ENCODE measurements at regions not wholly inside any gene's neighbourhood (a gene's known extent, or its start where the extent isn't known, plus 50 kb on each side); places are given as distances from the start of the nearest gene placed in this dataset.

- Mint-ChIP-seq H3K27ac (no peak overlapping the region), H3K9me3 (no peaks in the 10 kb centered on the region), H3K36me3 (ENCODE audit: low read depth) (no peaks in the 10 kb centered on the region), H3K4me1 (peaks cover 5% of the 10 kb centered on the region), H3K4me3 (no peak overlapping the region), H3K27me3 (peaks cover 37% of the 10 kb centered on the region)
- no peak for DNase-seq
- POLR2A ChIA-PET, result no interaction called here
- CTCF ChIA-PET, result no interaction called here
These were observed 139.9 kb upstream of the PITRM1 start for GRCh38 chr10:3312403-3312940.

GRCh38 chr10:3310016-3310784, 137.6 kb upstream of the PITRM1 start:
- DNase-seq, result no peak
- CTCF ChIA-PET, result no interaction called here
- Mint-ChIP-seq H3K9me3 (no peaks in the 10 kb centered on the region), H3K4me1 (peaks cover 5% of the 10 kb centered on the region), H3K4me3 (no peak overlapping the region), H3K27ac (no peak overlapping the region), H3K36me3 (ENCODE audit: low read depth) (no peaks in the 10 kb centered on the region), H3K27me3 (peaks cover 47% of the 10 kb centered on the region)
- POLR2A ChIA-PET, result no interaction called here

DNA sequence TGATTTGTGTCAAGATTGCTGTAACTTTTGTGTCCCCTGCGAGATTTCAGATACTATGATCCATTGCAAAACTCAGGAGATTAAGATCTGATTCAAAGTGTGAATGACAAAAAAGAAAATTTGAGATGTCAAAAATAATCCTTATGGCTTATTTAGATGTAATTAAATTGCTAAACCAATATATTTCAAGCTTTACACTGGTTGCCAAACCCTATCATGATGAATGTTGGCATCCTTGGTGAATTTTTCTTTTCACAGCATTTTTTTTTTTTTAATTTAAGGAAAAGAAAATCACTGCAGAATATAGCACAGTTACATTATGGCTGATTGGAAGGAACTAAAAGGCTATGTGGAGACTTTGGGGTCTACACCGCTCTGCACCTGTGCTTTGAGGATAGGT, 133.5 kb upstream of the PITRM1 start:
- H3K4me1 Mint-ChIP-seq, result no peaks in the 10 kb centered on the region
- no peak overlapping the region for H3K4me3 Mint-ChIP-seq
- peaks cover 31% of the 10 kb centered on the region for H3K27me3 Mint-ChIP-seq
- H3K9me3 Mint-ChIP-seq, result no peaks in the 10 kb centered on the region
- CTCF ChIA-PET, result no interaction called here
- no peak overlapping the region for H3K27ac Mint-ChIP-seq
- no peak for DNase-seq
- no peaks in the 10 kb centered on the region for H3K36me3 Mint-ChIP-seq (ENCODE audit: low read depth)
- POLR2A ChIA-PET, result no interaction called here

GRCh38 chr10:3295582-3296151, 123.1 kb upstream of the PITRM1 start:
- DNase-seq, result no peak
- Mint-ChIP-seq H3K27me3 (peaks cover 14% of the 10 kb centered on the region), H3K4me3 (no peak overlapping the region), H3K27ac (no peak overlapping the region), H3K36me3 (ENCODE audit: low read depth) (no peaks in the 10 kb centered on the region), H3K4me1 (no peaks in the 10 kb centered on the region), H3K9me3 (no peaks in the 10 kb centered on the region)
- POLR2A ChIA-PET, result no interaction called here
- CTCF ChIA-PET, result no interaction called here

- Mint-ChIP-seq H3K4me3 (no peak overlapping the region), H3K9me3 (no peaks in the 10 kb centered on the region), H3K4me1 (no peaks in the 10 kb centered on the region), H3K27me3 (peaks cover 12% of the 10 kb centered on the region), H3K27ac (no peak overlapping the region), H3K36me3 (ENCODE audit: low read depth) (no peaks in the 10 kb centered on the region)
- no peak for DNase-seq
- ChIA-PET POLR2A (no interaction called here), CTCF (no interaction called here)
These were observed 122.5 kb upstream of the PITRM1 start for GRCh38 chr10:3294919-3295581.

- no peak overlapping the region for H3K4me3 Mint-ChIP-seq
- H3K36me3 Mint-ChIP-seq (ENCODE audit: low read depth), result no peaks in the 10 kb centered on the region
- H3K4me1 Mint-ChIP-seq, result no peaks in the 10 kb centered on the region
- no peaks in the 10 kb centered on the region for H3K9me3 Mint-ChIP-seq
- peaks cover 12% of the 10 kb centered on the region for H3K27me3 Mint-ChIP-seq
- DNase-seq, result no peak
- CTCF ChIA-PET, result no interaction called here
- no peak overlapping the region for H3K27ac Mint-ChIP-seq
- POLR2A ChIA-PET, result no interaction called here
These were observed 121.2 kb upstream of the PITRM1 start for GRCh38 chr10:3293581-3294431.

- ChIA-PET CTCF (interaction anchor here (0.6 kb wide), 1 partner anchor 651 kb away, joined by 3 read pairs; no protein-coding TSS in a partner anchor), POLR2A (no interaction called here)
- no peak for DNase-seq
- H3K9me3 Mint-ChIP-seq, result no peaks in the 10 kb centered on the region
- H3K27me3 Mint-ChIP-seq, result peaks cover 12% of the 10 kb centered on the region
- no peaks in the 10 kb centered on the region for H3K36me3 Mint-ChIP-seq (ENCODE audit: low read depth)
- no peaks in the 10 kb centered on the region for H3K4me1 Mint-ChIP-seq
- no peak overlapping the region for H3K4me3 Mint-ChIP-seq
- H3K27ac Mint-ChIP-seq, result no peak overlapping the region
These were observed 120.1 kb upstream of the PITRM1 start for GRCh38 chr10:3292636-3293035.

GRCh38 chr10:3290550-3290949, 118.0 kb upstream of the PITRM1 start:
- ChIA-PET POLR2A (no interaction called here), CTCF (no interaction called here)
- H3K36me3 Mint-ChIP-seq (ENCODE audit: low read depth), result no peaks in the 10 kb centered on the region
- no peak overlapping the region for H3K27ac Mint-ChIP-seq
- no peaks in the 10 kb centered on the region for H3K4me1 Mint-ChIP-seq
- no peak overlapping the region for H3K4me3 Mint-ChIP-seq
- H3K9me3 Mint-ChIP-seq, result no peaks in the 10 kb centered on the region
- no peak for DNase-seq
- H3K27me3 Mint-ChIP-seq, result peaks cover 10% of the 10 kb centered on the region

- Mint-ChIP-seq H3K9me3 (no peaks in the 10 kb centered on the region), H3K4me1 (no peaks in the 10 kb centered on the region), H3K27ac (no peak overlapping the region), H3K27me3 (peaks cover 9% of the 10 kb centered on the region), H3K36me3 (ENCODE audit: low read depth) (no peaks in the 10 kb centered on the region), H3K4me3 (no peak overlapping the region)
- ChIA-PET POLR2A (no interaction called here), CTCF (no interaction called here)
- no peak for DNase-seq
These were observed 115.2 kb upstream of the PITRM1 start for GRCh38 chr10:3287572-3288445.

GRCh38 chr10:3282674-3283017, 110.1 kb upstream of the PITRM1 start:
- DNase-seq, result no peak
- POLR2A ChIA-PET, result no interaction called here
- CTCF ChIA-PET, result no interaction called here

DNA sequence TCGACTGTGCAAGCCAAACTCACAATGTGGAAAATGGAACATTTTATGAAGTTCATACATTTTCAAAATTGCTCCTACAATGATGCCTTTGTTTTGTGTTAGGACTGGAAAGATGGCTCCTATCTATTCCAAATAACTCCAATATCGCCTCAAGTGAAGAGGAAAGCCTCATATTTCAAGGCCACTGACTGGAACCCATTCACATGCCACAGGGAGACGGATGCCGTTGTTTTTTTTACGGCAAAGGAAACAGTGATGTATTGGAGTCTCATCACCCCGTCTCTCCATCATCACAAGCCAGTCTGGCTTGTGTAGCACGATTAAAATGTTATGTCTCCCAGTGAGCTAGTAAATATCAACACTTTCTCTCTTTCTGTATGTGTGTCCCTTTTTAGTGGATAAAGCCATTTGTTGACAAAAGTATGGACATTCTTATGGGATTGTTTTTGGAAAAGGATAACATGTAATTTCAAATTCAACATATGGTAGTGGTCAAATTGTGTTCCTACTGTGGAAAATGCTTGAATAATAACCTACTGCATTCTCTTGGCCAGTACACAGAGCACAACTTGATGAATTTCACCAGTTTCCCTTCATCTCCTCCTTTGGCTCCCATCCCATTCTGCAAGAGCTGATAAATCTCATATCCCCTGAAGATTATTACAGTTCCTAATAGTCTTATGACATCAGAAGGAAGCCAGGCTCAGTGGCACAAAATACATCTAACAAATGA, 109.5 kb upstream of the PITRM1 start:
- Mint-ChIP-seq H3K27me3 (peaks cover 20% of the 10 kb centered on the region), H3K4me3 (no peak overlapping the region), H3K27ac (no peak overlapping the region), H3K36me3 (ENCODE audit: low read depth) (no peaks in the 10 kb centered on the region), H3K9me3 (no peaks in the 10 kb centered on the region), H3K4me1 (no peaks in the 10 kb centered on the region)
- CTCF ChIA-PET, result no interaction called here
- no peak for DNase-seq
- POLR2A ChIA-PET, result no interaction called here

More at GRCh38 chr10:3282674-3283017, 110.1 kb upstream of the PITRM1 start:
- no peaks in the 10 kb centered on the region for H3K9me3 Mint-ChIP-seq
- H3K27ac Mint-ChIP-seq, result no peak overlapping the region
- peaks cover 16% of the 10 kb centered on the region for H3K27me3 Mint-ChIP-seq
- no peak overlapping the region for H3K4me3 Mint-ChIP-seq
- no peaks in the 10 kb centered on the region for H3K4me1 Mint-ChIP-seq
- no peaks in the 10 kb centered on the region for H3K36me3 Mint-ChIP-seq (ENCODE audit: low read depth)

- POLR2A ChIA-PET, result no interaction called here
- CTCF ChIA-PET, result no interaction called here
- Mint-ChIP-seq H3K27ac (no peak overlapping the region), H3K36me3 (ENCODE audit: low read depth) (no peaks in the 10 kb centered on the region), H3K4me3 (no peak overlapping the region), H3K4me1 (no peaks in the 10 kb centered on the region), H3K27me3 (peaks cover 24% of the 10 kb centered on the region), H3K9me3 (no peaks in the 10 kb centered on the region)
- DNase-seq, result no peak
These were observed 106.2 kb upstream of the PITRM1 start for GRCh38 chr10:3278771-3279170.
